ENCODE measurements at regions not wholly inside any gene's neighbourhood (a gene's known extent, or its start where the extent isn't known, plus 50 kb on each side); places are given as distances from the start of the nearest gene placed in this dataset.

DNA sequence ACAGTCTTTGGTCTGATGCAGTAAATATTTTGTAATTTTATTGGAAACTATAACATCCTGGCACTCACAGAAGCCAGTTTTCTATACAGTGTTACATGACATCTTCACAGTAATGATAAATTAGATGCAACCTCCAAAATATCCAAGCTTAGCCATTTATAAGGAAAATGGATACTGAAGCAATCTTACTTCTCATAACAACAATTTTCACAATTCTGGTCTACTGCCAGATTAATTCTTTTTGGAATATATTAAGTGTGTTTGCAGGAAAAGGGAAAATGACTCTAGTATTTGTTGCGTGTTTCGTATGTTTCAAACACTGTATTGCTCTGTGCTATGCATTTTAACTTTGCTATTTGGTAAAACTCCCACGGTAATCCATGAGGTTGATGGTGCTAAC is 1870.9 kb downstream of the ARAP2 start:
- no peak overlapping the region for H2BK15ac ChIP-seq (ENCODE audit: low read length)
- ChIA-PET POLR2A (ENCODE audit: partially characterized antibody) (no interaction called here), CTCF (ENCODE audit: partially characterized antibody) (no interaction called here)
- TF ChIP-seq NRF1 (IDR thresholded peaks at IDR 0.05; ENCODE audit: low read depth, low read length) (no peak), HDAC6 (IDR thresholded peaks at IDR 0.05; ENCODE audit: low read depth, low read length) (no peak), RNF2 (IDR thresholded peaks at IDR 0.05; ENCODE audit: borderline replicate concordance, low read depth, low read length, missing control alignments, poor library complexity, severe bottlenecking) (no peak), SRF (IDR thresholded peaks at IDR 0.05; ENCODE audit: low read depth, low read length) (no peak), HDAC2 (IDR thresholded peaks at IDR 0.05; ENCODE audit: borderline replicate concordance in 1 of 2, low read depth in 2 of 2, low read length in 2 of 2) (no peak), CTCF (IDR thresholded peaks at IDR 0.05; ENCODE audit: control extremely low read depth in 1 of 3, insufficient read depth in 1 of 3, low read depth in 1 of 3, low read length in 3 of 3) (no peak), POU5F1 (IDR thresholded peaks at IDR 0.05; ENCODE audit: low read depth, low read length) (no peak), CREB1 (IDR thresholded peaks at IDR 0.05) (no peak), SAP30 (IDR thresholded peaks at IDR 0.05; ENCODE audit: insufficient read depth, insufficient replicate concordance, low read length) (no peak), POLR2AphosphoS5 (IDR thresholded peaks at IDR 0.05; ENCODE audit: low read depth, low read length) (no peak), RBBP5 (IDR thresholded peaks at IDR 0.05; ENCODE audit: borderline replicate concordance, low read depth, low read length) (no peak), CHD1 (IDR thresholded peaks at IDR 0.05; ENCODE audit: low read depth, low read length) (no peak)

More for the DNA sequence above, 1870.9 kb downstream of the ARAP2 start:
- H3K4me3 ChIP-seq (ENCODE audit: extremely low read depth in 1 of 4, insufficient read depth in 2 of 4, low read depth in 3 of 4, low read length in 4 of 4) = no peak overlapping the region
- no peaks in the 10 kb centered on the region for H3K23me2 ChIP-seq (ENCODE audit: low read depth, low read length)
- H2BK120ac ChIP-seq (replicated peaks; ENCODE audit: low read depth, low read length) = no peak overlapping the region
- no peaks in the 10 kb centered on the region for H3K4me1 ChIP-seq (replicated peaks in 1 of 4; ENCODE audit: control insufficient read depth in 3 of 4, insufficient read depth in 4 of 4, low read length in 3 of 4)
- no peak overlapping the region for H2BK20ac ChIP-seq (ENCODE audit: low read length)
- FAIRE-seq (no peak), DNase-seq (ENCODE audit: low read depth in 1 of 2, low spot score in 2 of 2) (no peak)
- H3K79me1 ChIP-seq (ENCODE audit: low read depth, low read length) = no peaks in the 10 kb centered on the region
- H2BK5ac ChIP-seq (ENCODE audit: low read depth, low read length) = no peak overlapping the region
- no peaks in the 10 kb centered on the region for H3K9me3 ChIP-seq (ENCODE audit: insufficient read depth in 2 of 2, low read depth in 1 of 2, low read length in 1 of 2)
- no peak overlapping the region for H4K5ac ChIP-seq (ENCODE audit: insufficient read length, low read depth, low read length)
- no peaks in the 10 kb centered on the region for H3K79me2 ChIP-seq (ENCODE audit: control insufficient read depth in 1 of 2, insufficient read depth in 2 of 2, low read length in 2 of 2)
- no peak overlapping the region for H3K56ac ChIP-seq (replicated peaks; ENCODE audit: insufficient read length, low read depth, low read length)
- no peak overlapping the region for H3K9ac ChIP-seq (replicated peaks in 1 of 4; ENCODE audit: extremely low read depth in 1 of 4, low read depth in 3 of 4, low read length in 3 of 4)
- no peaks in the 10 kb centered on the region for H4K20me1 ChIP-seq (replicated peaks in 1 of 2; ENCODE audit: control insufficient read depth in 1 of 2, insufficient read depth in 2 of 2, low read length in 2 of 2)
- no peak overlapping the region for H2BK12ac ChIP-seq (ENCODE audit: low read depth, low read length)
- WGBS, 2 experiments (ENCODE audit: extremely low coverage in 1 of 2, insufficient coverage in 1 of 2, insufficient read length in 1 of 2, insufficient replicate concordance in 2 of 2, low coverage in 1 of 2, low lambda C conversion rate in 2 of 2, missing lambda C conversion rate in 1 of 2) = 95% methylated on average over 3 of the region's 3 CpGs; no CpG with 5 or more reads in 1 of the 2 experiments
- no peak overlapping the region for H3K4me2 ChIP-seq (ENCODE audit: insufficient read depth in 1 of 2, low read depth in 2 of 2, low read length in 2 of 2)
- no peak overlapping the region for H4K8ac ChIP-seq (ENCODE audit: extremely low read depth, insufficient read depth, low read length)
- H2AFZ ChIP-seq (ENCODE audit: low read length) = no peak overlapping the region
- H3K27ac ChIP-seq (ENCODE audit: low read depth, low read length) = no peak overlapping the region
- no peak overlapping the region for H3K23ac ChIP-seq (ENCODE audit: insufficient read length)
- H3K4ac ChIP-seq (replicated peaks; ENCODE audit: insufficient read length, low read depth, low read length) = no peak overlapping the region
- H4K91ac ChIP-seq (replicated peaks; ENCODE audit: insufficient read length, low read length) = no peak overlapping the region
- H3K18ac ChIP-seq (ENCODE audit: extremely low read depth, low read length) = no peak overlapping the region
- no peak overlapping the region for H2AK5ac ChIP-seq (ENCODE audit: low read depth, low read length)
- no peaks in the 10 kb centered on the region for H3K27me3 ChIP-seq (replicated peaks in 1 of 4; ENCODE audit: control insufficient read depth in 3 of 4, extremely low read depth in 1 of 4, insufficient read depth in 3 of 4, low read length in 3 of 4)
- no peak overlapping the region for H3K14ac ChIP-seq (ENCODE audit: insufficient read length)
- H3K36me3 ChIP-seq (ENCODE audit: control insufficient read depth in 2 of 4, insufficient read depth in 4 of 4, low read length in 3 of 4) = no peaks in the 10 kb centered on the region; a peak in 1 of 8 replicates
